Activated T-helper 9 cell treated with anti-CD3 and anti-CD28 coated beads, Interleukin-2, amount 50 U/mL, for 16 hours (primary cell): ENCODE measurements at regions not wholly inside any gene's neighbourhood (a gene's known extent, or its start where the extent isn't known, plus 50 kb on each side); places are given as distances from the start of the nearest gene placed in this dataset.
"Not testable (repeated sequence)": the region's sequence is repeated elsewhere in the genome, so short reads cannot be mapped to it uniquely, and the experiment has no call there.

Experiments used
- DNase-seq: peaks from one replicate; pipeline ENCODE4 v3.0.0-alpha.2; 2020; ENCODE audit warnings: low read depth

DNA sequence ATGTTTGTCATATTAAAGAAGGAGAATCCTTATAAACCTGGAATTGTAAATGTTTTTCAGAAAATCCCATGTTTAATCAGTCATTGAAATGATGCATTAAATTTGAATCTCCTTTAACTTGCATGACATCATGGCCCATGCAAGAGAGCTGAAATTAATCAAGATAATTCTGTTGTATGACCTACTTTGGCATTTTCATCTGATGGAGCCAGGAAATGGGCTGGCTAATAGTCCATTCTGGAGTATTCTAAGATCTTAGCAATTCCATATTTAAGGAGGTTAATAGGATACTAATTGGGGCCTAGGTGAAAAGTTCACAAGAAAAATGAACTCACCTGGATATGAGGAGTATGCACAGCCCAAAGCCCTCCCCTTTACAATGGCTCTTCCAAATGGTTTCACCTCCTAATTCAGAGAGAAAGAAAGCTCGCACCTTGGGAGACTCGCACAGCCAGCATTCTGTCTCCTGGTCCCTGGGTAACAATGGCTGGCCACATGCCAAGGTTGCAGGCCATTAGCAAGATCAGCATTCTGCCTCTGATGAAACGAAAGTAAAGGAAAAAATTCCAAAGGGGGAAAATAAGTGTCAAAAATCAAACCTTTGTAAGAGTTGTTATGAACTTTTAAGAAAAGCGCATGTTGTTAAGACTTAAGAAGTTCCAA lies 786.4 kb downstream of the MCTP2 start:
- no peak for DNase-seq

DNA sequence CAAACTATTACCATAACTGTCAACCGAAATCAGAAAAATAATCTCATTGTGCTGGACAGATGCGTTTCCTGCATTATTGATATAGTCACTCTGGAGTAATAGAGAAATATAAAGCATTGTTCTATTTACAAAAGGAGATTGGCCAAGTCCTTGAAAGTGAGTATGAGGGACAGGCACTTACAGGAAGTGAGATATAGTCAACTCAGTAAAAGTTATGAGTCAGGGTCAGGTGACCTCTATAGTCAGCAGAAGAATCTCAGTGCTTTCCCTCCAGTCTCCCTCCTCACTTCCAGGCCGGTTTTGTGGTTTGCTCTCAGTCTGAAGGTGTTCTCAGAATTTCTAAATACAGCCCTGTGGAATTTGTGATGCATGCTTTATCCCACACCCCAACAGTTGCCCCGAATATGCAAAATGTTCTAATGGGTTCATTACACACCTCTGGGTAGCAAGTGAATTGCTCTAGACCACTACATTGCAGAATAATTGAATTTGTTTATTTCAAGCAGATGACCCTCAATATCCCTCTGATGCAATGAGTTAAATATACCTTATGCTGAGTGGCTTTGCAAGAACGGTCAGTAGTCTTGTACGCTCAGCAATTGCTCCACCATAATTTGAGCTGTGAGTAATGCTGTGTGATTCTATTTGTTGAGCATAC lies 787.7 kb downstream of the MCTP2 start:
- DNase-seq = no peak

DNA sequence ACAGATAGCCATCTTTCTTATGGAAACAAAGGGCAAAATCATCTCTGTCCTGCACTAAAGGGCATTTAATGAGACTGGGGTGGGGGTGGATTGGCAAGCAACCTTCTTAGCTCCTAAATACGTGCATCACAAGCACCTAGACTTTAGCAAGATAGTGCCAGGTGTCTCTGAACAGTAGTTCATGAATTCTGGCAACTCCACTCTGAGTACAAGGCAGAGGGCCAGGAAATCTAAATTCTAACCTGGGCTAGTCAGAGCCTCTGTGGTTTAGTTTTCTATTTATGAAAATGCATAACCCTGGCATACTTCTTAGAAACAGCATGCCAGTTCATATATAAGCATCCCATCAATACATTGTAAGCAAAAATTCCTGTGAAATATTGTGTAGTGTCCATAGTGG lies 788.5 kb downstream of the MCTP2 start:
- DNase-seq = no peak

DNA sequence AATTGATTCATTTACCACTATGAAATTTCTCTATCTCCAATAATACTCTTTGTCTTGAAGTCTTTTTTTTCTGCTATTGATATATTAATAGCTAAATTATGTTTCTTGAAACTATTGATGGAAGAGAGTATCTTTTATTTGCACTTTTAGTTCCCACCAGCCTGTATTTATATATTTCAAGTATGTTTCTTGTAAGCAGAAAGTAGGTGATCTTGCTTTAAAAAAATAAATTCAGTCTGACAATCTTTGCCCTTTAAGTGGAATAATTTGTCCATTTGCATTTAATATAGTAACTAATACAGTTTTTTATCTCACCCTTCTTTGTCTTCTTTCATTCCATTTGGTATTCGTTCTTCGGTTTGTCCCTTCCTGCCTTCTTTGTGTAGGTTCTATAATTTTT lies 790.5 kb downstream of the MCTP2 start:
- no peak for DNase-seq

DNA sequence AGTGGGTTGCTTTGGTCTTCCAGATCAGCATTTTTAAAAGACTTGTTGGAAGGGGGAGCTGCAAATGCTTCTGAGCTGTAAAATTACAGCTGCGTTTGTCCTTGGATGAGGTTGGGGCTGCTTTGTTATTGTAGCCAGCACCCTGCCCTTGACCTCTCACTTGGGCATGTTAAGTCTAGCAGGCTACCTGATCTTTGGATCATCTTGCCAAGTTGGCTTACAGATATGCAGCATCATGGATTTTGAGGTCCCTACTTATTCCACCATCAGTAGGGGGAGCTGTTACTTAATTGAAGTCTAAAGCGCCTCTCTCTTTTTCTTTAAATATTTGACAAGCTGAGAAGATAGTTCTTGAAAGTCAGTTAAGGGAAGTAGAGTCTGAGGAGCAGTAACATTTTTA lies 793.0 kb downstream of the MCTP2 start:
- no peak for DNase-seq

DNA sequence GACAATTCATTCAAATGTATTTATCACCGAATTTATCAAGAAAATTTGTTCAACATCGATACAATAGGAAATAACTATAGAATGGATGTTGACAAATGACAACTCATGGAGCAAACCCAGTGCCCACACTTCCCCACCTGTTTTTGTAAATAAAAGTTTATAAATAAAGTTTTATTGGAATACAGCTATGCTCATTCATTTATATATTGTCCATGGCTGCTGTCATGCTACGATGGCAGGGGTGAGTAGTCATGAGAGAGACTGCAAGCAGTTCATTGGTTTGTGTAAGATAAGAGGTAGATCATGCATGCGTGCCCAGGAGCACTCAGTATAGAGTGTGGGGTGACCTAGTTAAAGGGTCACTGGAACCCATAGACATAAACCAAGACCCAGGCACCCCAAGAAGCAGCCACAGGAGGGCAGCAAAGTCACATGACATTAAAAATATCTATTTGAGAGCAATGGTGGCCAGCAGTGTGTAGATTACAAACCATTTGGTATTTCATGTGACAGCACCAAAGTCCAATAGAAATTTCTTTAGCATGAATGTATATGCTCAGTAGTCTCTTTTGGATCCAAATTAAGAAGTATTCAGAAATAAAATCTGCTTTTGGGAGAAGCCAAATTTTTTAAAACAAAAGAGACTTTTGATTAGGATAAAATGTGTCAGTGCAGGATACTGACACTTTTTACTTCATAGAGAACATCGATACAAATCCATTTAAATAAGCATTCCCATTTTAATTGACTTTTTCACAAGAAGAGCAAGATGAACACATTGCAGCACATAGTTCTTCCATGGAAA lies 794.8 kb downstream of the MCTP2 start:
- no peak for DNase-seq

DNA sequence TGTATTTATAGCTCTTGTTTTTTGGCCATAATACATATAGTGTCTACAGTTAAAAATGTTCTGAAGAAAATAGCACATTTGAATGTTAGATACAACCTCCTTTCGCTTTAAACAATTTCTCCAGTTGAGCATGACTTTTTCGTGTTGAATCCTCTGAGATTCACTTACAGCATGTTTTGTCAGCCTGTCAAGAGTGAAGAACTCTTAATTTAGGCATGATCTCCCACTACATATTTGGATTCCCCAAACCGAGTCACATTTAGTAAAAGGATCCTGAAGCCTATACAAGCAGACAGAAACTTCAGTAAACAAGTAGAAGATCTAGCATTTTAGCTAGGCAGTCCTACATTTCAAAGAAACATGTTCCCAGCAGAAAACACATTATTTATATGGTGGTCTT lies 796.6 kb downstream of the MCTP2 start:
- DNase-seq = no peak

DNA sequence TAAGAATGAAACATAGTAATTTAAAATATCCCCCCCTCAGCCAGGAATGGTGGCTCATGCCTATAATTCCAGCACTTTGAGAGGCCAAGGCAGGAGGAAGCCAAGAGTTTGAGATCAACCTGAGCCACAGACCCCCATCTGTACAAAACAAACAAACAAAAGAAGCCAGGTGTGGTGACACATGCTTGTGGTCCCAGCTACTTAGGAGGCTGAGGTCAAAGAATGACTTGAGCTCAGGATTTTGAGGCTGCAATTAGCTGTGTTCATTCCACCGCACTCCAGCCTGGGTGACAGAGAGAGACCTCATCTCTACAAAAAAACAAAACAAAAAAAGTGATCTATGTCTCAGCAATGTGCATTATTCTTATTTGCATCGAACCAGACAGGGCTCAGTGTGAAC lies 800.8 kb downstream of the MCTP2 start:
- no peak for DNase-seq

DNA sequence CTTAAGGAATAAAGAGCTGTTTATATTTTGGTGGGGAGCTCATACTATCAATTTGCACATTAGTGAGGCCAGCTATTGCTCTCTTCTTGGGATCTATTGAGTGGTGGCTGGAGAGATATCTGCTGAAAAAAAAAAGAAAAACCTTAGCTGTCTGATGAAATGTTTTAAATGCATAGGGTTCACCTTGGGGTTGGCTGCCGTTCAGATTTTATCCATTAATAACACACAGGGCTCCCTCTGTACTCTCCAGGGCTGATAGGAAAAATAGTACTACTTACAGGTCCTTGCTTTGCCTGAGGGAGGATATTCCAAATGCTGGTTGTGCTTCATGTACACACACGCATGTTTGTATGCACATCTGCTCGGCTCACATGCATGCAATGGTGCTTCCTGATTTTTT lies 803.7 kb downstream of the MCTP2 start:
- DNase-seq = no peak

DNA sequence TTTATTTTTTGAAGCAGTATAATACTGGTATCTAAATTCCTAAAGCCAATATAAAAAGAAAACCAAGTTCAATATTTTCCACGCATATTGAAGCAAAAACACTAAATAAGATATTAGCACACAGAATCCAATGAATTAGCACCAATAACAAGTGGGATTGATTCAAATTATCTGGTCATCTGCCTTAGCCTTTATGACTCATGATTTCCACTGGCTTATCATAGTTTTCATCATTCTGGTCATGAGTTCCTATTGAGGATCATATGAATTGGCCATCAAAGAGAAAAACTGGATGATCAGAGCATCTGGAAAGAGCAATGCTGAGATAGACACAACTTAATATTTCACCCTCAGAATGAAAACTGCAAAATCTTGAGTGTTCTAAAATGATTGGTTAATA lies 809.9 kb downstream of the MCTP2 start:
- no peak for DNase-seq

DNA sequence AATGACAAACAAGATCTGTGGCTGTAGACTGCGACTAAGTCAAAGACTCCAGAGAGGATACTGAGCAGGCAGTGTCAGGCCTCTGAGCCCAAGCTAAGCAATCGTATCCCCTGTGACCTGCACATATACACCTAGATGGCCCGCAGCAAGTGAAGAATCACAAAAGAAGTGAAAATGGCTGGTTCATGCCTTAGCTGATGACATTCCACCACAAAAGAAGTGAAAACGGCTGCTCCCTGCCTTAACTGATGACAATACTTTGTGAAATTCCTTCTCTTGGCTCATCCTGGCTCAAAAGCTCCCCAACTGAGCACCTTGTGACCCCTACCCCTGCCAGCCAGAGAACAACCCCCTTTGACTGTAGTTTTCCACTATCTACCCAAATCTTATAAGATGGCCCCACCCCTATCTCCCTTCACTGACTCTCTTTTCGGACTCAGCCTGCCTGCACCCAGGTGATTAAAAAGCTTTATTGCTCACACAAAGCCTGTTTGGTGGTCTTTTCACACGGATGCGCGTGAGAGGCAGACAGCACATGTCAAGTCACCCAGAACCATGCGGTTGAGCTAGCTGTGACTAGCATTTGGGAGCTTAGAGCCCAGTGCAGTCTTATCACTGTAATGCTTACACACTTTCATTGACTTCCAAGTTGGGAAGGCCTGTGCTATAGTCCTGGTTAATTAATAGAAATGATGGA lies 812.0 kb downstream of the MCTP2 start:
- not testable (repeated sequence) for DNase-seq

DNA sequence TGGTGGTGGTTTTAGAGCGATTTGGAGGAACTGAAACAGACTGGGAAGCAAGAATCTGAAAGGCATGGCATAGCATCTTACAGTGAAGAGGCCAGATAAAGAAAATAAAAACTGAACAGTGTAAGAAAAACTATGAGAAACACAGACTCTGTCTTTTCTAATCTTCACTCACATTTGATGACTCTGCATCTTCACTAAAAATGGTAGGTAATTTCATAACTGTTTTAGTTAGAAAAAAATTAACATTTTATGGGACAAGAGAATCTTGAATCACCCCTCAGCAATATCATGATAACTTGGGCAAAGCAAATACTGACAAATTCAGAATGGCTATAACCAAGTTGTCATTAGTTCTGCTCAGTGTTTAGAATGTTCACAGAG lies 812.6 kb downstream of the MCTP2 start:
- DNase-seq = no peak

DNA sequence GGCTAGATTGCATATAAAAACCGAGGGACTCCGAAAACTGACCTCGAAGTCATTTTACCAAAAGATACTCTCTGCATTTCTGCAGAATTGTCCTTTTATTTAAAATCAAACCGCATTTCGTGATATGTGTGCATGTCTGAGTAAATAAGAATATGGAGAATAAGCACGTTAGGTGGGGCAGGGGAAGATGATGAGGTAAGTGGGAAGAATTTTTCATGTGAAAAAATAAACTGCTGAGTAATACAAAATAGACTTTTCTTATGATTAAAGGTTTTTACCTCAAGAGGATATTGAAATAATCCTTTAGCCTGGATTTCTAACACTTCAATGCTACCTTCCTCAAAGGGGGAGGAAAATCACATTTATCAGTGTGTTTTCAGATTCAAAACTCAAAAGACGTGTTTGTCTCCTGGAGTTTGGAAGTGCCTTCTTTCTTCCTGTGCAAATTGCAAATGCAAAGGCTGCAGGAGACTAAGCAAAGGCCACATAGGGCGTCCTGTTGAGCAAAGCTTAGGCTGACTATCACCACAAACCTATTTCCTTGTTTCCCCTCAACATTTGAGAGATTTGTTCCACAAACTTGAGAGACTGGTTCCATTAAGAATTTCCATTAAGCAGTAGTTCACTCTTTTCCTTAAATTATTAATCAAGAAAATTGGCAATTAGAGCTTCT lies 813.5 kb downstream of the MCTP2 start:
- DNase-seq = no peak

DNA sequence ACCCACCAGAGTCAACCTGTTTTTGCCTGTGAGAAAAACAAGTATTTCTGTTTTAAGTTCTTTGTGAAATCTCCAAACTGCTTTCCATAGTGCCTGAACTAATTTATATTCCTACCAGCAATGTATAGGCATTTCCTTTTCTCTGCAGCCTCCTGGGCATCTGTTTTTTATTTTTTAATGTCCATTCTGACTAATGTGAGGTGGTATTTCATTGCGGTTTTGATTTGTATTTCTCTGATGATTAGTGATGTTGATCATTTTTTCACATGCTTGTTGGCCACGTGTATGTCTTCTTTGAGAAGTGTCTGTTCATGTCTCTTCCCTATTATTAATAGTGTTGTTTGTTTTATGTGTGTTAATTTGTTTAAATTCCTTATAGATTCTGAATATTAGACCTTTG lies 820.5 kb downstream of the MCTP2 start:
- DNase-seq = no peak

DNA sequence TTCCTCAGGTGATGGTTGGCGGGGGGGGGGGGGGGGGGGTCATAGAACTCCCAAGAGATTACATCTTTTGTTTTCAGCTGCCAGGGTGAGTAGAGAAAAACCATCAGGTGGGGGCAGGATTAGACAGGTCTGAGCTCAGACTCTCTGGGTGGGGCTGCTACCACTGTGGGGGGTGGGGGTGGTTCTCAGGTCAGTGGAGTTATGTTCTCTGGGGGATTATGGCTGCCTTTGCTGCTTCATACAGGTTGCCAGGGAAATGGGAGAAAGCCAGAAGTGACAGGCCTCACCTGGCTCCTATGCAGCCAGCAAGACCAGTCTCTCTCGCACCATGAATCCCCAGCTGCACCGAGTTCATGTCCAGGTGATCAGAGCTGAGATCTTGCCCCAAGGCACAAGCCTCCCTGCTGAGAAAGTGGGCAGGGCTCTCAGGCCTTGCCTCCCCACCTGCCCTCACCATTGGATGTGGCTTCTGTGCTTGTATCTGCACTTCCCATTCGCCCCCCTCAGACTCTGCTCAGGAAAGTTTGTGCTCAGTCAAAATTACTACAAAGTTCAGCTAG lies 828.1 kb downstream of the MCTP2 start:
- DNase-seq = no peak

DNA sequence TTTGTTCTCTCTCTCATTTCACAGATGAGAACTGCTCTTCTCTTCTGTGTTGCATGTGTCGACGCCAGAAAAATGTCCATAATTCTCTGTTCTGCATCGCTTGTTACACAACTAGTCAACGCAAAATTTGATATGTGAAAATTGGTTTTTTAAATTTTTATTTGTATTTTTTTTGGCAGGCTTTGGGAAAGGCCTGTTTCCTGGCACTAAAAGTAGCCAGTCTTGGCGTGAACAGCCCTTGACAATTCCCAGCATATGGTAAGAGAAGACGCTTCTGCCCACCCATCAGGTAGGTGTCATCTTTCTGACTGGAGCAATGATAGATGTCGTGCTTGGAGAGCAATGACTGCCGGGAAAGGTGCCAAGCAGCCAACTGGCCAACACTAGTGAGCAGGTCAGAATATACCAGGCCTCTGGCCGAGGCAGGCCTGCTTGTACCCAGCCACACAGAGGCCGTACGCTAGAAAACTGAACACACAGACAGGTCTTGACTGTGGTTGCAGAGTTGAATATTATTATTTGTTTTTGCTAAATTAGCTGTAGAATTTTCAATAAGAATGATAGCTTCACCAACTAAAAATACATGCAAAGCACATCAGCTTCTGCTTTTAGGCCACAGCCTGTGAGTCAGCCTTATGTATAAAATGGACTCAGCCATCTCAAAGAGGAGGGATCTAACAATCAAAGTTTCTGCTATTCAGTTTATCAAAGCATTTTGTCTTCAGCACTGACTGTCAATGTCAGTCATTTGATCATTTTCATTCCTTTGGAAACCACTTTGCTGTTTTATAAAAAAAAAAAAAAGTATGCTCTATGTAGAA lies 837.5 kb downstream of the MCTP2 start:
- no peak for DNase-seq

DNA sequence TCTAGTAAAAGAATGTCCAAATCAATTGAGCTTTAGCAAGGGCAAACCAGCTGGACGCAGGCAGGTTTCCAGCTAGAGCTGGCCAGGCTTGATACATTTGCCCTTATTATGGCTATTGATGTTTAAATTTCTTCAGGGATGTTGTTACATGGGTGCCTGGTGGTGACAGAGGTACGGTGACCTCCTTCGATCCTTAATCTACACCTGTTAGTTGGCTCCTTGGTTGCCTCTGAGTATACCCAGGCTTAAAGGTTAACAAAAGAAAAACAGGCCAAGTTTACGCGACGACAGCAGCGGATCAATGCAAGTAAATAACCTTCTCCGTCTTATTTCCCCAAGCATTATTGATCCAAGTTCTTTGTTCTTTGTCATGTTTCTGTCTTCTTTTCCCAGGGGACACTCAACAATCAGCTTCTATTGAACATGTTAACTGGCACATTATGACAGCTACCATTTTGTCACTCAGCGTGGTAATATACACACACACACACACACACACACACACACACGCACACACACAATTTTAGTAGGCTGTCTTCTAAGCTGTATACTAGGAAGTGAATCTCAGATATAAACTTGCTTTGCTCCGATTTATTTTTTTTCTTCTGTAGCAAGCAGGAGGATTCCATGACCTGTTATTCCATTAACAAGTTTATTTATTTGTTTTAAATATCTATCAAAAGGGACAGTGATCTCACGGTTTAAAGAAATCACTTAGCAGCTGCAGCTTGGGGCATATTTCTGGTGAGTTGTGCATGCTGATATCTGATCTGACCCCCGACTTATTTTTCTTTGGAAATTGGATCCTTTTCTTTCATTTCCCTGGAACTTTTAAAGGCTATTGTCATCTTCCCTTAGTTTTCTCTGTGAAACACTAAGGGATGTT lies 844.7 kb downstream of the MCTP2 start:
- DNase-seq = no peak

DNA sequence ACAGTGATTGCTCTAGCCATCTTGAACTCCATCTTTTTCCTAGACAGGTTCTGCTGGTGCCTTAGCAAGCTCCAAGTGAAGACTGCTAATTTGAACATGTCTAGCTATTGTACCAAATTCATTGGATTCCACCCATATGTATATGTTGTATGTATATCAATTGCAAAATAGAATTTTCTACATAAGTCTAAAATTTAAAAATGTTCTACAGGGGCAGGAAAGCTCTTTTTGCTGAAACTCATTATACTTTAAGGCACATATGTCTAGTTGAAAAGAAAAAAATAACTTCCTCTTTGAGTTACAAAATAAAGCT lies 845.3 kb downstream of the MCTP2 start:
- DNase-seq = no peak

DNA sequence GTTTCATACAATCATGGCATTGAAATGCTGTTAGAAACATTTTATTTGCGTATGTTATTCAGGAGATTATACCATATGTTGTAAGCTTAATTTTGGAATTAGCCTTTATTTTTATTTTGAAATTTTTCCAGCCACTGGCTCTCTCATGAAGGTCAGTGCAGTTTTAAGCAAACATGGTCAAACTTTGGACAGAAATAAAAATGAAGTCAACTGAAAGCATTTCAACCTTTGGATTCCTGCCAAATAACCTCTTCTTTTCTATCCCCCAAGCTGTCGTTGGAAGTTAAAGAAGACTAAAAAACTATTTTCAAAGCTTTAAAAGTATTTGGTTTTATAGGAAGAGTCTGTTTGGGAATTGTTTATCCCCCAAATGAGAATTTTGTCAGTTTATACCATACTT lies 846.6 kb downstream of the MCTP2 start:
- DNase-seq = no peak

DNA sequence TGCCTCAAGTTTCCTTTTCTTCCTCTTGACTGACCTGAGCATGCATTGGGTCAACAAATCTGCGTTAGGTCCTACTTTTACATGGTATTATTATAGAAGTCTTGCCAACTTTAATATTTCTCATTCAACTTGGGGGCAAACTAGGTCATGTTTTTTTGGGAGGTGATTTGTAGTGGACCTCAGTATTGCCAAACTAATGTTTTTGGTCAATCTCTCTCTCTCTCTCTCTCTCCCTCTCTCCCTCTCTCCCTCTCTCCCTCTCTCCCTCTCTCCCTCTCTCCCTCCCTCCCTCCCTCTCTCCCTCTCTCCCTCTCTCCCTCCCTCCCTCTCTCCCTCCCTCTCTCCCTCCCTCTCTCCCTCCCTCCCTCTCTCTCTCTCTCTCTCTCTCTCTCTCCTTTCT lies 848.9 kb downstream of the MCTP2 start:
- not testable (repeated sequence) for DNase-seq
